Pons (tissue), 1 donor: ENCODE measurements at regions not wholly inside any gene's neighbourhood (a gene's known extent, or its start where the extent isn't known, plus 50 kb on each side); places are given as distances from the start of the nearest gene placed in this dataset.

Experiments used
- DNase-seq: peaks from one replicate; pipeline ENCODE4 v3.0.0-alpha.2; 2016; ENCODE audit warnings: low spot score

DNA sequence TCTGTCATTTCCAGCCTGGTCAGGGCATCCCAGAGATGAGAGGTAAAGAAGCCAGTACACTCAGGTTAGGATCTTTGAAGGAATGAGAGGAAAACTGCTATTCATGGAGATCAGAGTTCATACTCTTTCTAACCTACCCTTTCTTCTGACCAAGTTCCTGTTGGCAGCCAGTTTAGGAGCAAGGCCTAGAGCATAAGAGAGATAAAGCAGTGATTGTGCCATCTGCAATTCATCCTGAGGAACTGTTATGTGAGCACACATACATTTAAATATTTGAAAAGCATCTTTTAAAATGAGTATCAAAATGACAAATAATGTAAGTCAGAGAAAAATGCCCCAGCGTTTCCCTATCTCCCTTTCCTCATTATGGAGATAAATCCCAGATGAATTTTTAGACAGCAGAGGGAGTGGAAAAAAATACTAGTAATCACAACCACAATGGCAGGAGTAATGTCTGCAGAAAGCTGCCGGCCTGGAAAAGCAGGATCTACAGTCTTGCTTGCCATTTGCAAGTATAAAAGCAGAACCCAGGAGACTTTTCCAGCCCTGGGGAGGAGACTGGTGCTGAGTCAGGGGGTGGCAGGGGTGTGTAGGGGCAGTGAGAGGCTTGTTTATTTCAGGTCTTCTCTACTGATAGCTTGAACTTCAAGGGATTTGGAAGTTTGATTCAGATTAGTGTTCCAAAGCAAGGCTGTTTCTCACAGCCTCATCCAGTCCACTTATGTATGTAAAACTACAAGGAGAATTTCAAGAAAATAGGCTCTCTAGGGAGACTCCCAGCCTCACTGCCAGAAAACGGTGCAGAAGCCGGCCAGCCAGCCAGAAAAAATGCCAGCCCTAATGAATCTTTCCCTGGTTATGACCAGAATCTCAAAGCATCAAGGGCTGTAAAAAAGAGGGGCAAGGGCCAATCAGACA is 1052.4 kb downstream of the TUSC7 start:
- peak; percentile 46 for DNase-seq

DNA sequence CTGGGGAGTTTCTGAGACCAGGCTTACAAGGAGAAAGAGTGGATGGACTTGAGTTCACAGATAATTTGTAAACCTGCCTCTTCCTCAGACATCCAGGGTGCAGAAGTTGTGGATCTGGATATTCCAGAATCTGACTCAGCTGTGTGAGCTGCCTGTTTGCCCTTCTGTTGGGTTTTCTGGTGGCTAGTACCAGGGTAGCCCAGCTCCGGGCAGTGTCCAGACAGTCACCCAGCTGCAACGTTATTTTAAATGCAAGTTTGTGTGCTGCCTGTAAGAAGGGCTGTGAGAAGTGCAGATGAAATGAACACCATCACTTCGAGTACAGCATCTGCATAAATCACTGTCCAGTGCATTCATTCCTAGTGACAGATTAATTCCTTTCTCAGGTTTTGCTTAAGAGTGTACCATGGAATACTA is 1053.0 kb downstream of the TUSC7 start:
- no peak for DNase-seq

DNA sequence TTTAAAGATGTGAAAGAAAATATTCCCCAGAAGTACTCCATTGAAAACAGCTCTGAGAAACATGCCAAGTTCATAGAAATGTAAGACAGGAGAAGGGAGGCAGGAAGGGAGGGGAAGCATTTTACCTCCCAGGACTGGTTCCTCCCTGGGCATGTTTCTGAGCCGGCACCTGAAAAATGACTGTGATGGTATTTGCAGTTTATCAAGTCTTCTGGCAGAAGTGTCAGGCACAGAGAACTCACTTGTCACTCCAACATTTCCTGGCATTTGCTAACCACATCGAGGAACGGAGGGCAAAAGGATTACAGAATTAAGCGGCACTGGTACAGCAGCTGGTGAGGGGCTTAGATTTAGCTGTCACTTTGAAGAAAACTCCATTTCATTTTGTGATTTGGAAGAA is 1054.0 kb downstream of the TUSC7 start:
- DNase-seq, result no peak

DNA sequence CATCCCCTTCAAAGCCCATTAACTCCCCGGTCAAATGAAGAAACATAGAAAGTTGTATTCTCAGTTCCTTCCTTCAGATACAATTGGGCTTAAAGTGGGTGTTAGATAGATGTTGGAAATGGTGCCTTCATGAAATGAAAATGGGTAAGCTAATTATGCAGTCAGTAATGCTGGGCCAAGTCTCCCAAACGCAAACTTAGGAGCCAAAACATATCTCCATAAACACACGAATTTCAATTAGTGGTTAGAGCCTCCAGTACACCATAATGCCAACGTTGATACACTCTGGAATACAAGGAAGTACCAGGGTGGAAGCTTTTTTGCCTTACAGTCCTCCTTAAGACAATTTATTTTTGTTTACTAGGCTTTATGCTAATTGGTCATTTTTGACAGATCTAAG is 1059.0 kb downstream of the TUSC7 start:
- DNase-seq, result no peak

DNA sequence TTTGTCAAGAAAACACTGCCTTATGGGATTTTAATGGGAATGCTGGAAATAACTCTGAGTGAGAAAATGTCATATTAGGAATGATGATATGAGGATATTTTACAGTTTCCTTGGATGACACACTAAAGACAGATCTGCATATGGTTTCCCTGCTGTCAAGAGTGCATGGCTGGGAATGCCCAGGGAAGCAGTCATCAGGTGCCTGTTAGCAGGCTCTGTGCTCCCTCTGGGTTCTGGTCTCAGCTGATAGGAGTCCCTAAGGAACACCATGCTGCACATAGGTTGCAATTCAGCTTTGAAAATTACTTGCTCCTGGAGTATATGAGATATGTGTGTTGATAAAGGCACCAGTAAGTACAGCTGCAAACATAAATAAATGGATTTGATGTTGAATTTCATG is 1064.6 kb downstream of the TUSC7 start:
- DNase-seq, result no peak

DNA sequence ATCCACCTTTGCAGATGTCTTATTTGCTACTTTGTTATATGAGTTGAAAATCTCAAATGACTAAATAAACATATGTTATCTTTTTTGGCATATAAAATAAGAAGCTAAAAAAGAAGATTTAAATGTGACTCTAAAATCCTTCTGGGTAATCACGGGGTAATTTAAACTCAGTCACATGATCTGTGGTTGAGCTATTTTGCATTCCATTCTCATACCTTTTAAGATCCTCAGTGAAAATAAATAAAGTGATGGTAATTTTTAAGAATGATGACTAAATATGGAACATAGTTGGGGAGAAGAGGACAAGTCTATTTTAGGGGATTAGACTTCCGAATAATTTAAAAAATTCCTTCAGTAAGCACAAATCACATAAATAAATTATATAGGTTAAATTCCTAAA is 1076.8 kb downstream of the TUSC7 start:
- no peak for DNase-seq

DNA sequence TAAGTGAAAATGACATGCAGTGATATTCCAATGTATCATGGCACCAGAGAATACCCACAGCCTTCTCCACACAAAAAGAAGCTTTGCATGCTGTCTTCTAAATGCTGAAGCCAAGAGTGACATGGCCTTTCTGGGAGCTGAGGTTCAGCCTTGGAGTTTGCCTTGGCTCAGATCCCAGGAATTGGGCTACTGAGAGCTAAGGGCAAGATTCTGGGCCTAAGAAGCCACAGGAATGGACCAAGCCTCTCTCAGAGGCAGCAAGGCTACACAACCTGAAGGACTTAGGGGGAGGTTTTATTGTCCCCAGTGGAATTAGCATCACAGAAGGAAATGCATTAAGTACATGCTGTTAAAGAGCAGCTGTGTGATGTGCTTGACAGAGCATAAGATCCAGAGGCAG is 1078.5 kb downstream of the TUSC7 start:
- no peak for DNase-seq

DNA sequence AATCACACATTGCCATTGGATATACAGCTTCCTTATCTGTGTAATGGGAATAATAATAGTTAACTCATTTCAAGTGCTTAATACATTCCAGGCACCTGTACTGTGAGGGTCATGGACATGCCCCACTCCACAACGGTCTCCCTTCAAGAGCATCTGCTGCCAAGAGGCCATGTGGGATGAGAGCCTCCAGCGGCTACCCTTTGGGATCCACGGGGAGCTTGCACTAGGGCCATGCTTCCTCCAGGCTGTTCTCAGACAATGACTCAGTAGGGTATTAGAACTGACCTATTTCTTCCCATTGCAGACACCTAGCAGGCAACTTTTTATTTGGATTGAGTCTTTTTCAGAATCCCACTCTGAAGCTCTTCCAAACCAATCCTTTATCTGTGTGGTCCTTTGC is 1078.9 kb downstream of the TUSC7 start:
- no peak for DNase-seq

DNA sequence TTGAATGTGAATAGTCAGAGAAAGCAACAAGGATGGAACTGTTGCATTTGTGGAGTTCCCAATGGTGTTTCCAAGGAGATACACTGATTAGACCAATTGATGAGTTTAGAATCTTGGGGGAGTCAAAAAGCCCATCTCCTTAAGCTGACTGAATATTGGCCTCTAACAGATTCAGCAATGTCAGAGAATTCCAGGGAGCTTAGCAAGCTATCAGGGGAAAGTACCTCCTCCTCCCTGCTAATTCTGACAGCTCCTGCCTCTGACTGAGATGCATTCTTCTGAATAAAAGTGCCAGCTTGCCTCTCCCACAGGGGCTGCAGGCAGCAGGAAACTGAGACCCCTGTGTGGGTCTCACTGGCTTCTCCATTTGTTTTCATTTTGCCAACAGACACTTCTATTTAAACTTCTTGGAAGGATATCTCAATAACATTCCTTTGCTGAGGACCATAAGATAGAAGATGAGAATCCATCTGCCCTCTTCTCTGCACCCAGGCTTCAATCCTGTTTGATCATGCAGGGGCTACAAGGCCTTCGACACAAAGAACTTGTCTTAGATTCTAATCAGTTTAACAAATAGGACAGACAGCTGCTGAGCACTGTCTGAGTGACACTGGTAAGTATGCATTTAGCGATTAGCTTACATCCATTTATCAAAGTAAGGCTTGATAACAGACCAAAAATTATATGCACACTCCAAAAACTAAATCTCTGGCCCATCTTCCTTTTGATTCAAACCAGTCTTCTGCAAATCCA is 1080.8 kb downstream of the TUSC7 start:
- no peak for DNase-seq

DNA sequence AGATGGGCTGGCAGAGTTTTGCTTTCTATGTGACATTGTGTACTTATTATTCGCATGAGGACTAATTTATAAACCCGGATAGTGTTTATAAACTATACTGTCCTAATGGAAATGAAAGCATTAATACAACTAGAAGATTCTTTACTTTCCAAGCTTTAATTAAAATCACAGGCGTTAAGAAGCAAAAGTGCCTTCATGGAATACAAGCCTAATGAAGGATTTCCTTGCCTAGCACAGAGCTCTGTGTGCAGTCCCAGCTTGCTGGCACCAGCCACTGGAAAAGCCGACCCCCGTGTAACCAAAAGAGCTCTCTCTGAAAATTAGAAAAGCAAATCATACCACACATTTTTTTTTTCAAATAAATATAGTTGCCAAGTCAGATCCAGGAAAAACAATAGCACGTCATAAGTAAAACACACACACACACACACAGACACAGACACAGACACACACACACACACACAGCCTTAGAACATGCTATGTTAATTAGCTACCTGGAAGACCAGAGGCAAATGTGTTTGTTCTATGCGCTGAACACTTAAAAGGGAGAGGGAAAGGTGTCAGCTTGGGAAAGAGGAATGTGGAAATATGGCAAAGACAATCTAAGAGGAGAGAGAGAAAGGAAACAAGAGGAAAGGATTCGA is 1084.2 kb downstream of the TUSC7 start:
- no peak for DNase-seq

DNA sequence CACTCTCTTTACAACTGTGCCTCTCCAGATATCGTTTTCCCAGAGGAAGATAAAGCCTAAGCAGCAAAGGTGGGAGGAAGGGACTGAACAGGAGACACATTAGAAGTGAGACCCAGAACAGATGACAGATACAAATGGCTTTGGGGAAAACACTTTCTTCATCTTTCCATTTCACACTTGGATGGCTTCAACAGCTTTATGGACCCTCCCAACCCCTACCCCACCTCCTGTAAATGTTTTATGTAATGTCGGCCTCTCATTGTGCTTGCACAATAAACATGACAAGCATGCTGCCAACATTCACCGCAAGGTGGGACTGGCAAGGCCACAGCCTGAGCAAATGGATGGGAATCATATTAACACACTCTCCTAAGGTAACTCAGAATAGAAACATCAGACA is 1088.6 kb downstream of the TUSC7 start:
- no peak for DNase-seq

DNA sequence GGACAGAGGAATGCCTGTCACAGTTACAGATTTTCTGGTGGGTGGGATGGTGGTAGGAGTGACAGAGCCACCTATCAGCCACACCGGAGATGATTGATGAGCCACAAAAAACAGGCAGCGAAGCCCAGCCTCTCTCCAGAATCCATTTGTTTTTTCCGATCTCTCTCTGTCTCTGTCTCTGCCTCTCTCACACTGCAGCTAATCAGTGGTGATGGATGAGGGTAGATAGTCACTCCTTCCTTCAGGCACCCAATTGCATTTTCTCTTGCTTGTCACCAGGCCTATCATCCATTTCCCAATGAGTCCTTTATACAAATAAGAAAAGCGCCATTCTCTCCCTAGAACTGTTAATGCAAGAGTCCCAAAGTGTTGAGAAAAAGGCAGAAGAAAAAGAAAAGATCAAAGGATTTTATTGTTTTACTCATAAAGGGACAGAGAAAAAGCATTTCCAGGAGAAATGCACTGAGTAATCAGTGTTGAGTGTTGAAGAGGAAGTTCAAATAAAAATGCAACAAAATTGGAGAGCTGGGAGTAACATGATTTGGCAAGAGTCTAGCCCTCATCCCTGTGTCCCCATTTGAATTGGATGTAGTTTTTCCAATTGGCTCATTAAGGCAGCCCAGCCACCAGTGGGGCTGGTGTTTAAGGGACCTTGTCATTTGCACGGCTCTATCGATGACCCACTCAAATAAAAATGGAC is 1089.3 kb downstream of the TUSC7 start:
- no peak for DNase-seq

DNA sequence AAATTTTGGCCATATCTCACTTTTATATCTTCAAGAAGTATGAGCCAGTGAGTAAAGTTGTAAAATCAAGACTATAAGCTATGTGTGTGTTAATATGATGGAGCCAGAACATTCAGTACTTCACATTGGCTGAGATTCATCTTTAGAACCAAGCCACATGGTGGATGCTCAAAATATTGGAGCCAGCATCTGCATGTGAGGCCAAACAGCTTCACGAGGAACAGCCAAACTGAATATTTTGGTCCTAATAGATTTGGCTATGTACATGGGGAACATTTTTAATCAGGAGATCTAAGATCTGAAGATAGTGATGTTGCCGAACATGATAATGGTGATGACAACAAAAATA is 1089.8 kb downstream of the TUSC7 start:
- DNase-seq, result no peak

DNA sequence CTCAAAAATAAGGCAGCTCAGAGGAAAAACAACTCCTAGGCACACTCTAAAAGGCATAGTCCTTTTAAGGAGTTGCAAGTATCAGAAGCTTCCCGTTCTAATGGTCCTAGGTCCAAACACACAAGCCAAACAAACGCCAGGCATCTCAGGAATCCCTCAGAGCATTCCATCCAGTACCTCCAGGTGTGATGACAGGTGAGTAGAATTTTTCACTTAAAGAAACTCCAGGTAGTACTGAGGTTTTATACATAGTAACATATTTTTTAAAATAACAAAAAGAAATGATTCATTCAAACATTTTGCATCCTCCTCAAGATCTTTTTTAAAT is 1092.3 kb downstream of the TUSC7 start:
- no peak for DNase-seq

DNA sequence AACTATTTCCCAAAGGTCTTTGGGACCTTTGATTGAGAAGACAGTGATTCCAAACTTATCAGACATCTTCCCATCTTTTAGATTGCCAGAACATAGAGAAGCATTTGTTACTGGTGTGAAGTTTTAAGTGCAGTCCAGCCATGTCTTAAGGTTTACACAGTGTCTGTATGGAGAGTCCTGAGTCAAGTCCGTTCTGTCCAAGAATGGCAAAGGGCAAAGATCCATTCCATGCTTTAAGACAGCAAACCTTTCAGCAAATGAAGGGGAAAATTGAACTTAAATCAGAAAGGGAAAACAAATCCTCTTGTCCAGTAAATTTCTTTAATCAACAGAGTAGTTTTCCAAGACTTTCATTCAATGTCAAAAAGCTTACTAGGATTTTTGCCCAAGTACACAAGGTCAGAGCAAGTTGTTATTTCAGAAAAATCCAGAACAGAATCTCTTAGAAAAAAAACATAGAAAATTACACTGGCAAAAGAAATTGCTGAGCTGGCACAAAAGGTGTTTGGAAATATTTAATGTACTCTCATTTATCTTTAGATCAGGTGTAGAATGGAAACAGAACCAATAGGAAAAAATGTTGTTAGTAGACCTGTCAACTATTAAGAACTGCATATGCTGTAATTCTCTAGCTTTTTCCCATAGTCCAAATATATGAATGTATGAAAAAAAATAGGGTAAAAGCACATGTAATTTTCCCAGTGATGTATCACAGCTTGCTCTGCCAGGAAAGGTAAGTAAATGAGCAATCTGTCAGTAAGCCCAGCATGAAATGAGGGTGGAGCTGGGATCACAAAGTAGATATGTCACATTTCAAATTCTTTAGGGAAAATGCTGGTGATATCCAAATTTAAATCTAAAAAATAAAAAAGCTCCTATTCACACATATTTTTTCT is 1099.9 kb downstream of the TUSC7 start:
- DNase-seq, result peak; percentile 27

DNA sequence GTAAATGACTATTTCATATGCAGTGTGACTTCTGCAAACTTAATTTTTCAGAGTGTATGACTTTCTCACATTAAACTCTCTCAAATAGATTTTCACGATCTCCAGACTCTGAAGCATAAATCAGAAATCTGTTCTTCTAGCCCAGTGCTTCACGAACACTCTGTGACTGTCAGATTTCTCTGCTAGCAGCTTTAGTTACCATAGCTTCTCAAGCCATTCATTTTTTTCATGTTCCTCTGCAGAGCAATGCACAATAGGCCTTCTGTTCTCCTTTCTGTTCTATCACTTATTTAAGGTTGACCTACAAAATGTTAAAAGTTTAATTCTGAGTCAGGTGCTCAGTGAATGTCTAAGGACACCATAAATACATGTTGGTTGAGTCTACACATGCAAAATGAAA is 1102.2 kb downstream of the TUSC7 start:
- peak; percentile 59 for DNase-seq

DNA sequence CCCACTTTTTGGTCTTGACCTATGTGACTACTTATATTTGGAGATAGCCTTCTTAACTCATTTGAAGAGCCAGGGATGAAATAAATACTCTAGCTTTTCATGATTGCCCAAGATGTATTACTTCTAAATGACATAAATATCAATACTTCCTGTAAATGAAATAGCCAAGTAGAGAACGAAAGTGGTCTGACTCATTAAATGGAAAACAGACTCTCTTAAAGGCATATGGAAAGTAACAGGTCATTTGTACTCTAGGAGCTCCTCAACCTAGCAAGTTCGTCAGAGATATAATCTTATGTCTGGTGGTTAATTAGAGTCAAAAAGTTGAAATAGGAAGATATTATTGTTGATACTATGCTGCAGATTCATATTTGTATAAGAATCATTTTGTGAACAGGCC is 1105.4 kb downstream of the TUSC7 start:
- DNase-seq, result no peak

DNA sequence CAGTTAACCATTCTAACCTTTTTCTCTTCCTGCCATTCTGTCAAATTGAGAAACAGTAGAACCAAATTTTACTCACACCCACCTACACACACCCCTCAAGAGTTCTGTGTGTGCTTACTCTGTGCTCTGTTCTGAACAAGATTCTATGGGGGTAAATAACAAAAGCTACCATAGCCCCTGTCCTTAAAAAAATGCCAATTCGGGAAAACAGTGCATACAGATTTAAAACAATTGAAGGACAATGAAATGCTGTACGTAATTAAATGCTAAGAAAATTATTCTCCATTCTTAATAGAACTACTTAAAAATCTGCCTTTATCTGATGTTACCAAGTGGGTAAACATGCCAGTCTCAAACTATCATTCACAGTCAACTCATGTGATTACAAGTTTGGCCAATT is 1107.5 kb downstream of the TUSC7 start:
- no peak for DNase-seq

DNA sequence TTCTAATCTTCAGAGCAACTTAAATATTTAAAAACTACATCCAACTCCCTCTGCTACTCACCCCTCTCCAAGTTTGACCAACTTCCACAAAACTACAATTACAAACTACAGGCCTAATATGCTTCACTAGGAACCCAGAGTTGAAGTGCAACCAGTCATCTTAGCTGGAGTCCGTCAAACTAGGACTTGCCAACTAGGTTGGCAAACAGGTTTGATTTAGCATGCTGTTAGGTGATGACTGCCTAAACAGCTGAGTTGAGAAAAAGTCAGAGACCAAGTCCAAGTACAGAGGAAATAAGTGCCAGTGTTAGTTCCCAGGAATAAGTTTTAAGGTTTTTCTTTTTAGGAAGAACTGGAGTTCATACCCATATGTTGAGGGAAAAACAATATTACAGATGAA is 1109.0 kb downstream of the TUSC7 start:
- DNase-seq, result no peak

DNA sequence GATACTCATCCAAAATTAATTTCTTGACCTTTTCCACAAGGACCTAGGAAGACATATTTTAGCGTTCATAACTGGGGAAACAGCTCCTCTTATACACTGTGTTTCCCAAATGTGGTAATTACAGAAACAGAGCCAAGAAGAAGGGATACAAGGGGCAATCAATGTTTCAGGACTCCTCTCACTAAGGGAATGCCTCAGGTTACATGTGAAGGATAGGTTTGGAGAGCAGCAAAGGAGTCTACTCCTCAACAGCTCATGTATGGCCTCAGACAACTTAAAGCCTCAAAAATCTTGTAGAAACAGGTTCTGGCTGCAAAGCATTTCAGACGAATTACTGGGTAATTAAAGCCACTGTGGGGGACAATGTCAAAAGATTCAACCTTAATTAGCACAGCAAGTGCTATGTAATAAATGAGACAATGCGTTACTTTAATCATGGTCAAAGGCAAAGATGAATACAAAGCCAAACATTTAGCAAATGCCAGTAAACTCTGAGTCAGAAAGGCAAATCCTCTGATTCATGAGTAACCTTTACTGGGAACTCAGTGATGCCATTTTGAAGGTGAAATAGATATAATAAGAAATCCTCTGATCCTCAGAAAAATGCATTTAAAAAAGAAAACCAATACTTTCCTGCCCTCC is 1111.2 kb downstream of the TUSC7 start:
- no peak for DNase-seq

DNA sequence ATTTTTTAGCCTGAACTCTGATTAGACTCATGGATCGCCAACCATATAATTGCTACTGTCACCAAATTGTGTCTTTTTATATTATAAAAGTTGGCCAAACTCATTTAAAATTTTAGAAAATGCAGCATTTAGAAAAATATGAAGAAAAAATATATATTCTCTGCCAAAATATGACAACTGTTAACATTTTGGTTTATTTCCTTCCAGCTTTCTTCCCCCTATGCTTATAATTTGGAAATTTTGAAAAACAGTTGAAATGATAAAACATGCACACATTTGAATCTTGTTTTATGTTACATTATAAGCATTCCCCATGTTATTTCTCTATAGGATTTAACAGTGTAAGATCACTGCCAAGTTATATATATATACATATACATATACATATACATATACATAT is 1112.8 kb downstream of the TUSC7 start:
- DNase-seq, result no peak
